GM18505 (cell line): ENCODE measurements at regions not wholly inside any gene's neighbourhood (a gene's known extent, or its start where the extent isn't known, plus 50 kb on each side); places are given as distances from the start of the nearest gene placed in this dataset.
"Not testable (repeated sequence)": the region's sequence is repeated elsewhere in the genome, so short reads cannot be mapped to it uniquely, and the experiment has no call there.

ENCODE experiments used
- ATAC-seq: cut with Tn5 transposase; IDR thresholded peaks from one replicate; pipeline ENCODE4 v1.9.1; 2021; ENCODE audit not compliant: unreplicated experiment
- POLR2A ChIP-seq: IDR thresholded peaks from 4 replicates; pipeline ENCODE4 v1.6.1; 2011; ENCODE audit warnings: borderline replicate concordance; ENCODE audit not compliant: insufficient read depth, insufficient read length; ENCODE audit errors: extremely low read depth

- TF ChIP-seq POLR2A, result no peak
- peak; percentile 42 for ATAC-seq
Measured at GRCh38 chr20:25865715-25866656, 169.3 kb upstream of the ZNF337 start.

GRCh38 chr20:25864963-25865714 is 168.5 kb upstream of the ZNF337 start:
- ATAC-seq, result not testable (repeated sequence)

GRCh38 chr20:25864326-25864962 is 167.8 kb upstream of the ZNF337 start:
- ATAC-seq, result no peak
- TF ChIP-seq POLR2A, result no peak

GRCh38 chr20:25863536-25864325 is 167.1 kb upstream of the ZNF337 start:
- no peak for ATAC-seq
- no peak for TF ChIP-seq POLR2A

- ATAC-seq, result peak; percentile 43
Measured at GRCh38 chr20:25862967-25863530, 166.4 kb upstream of the ZNF337 start.

- TF ChIP-seq POLR2A, result no peak
- ATAC-seq, result no peak
Measured at GRCh38 chr20:25860531-25861150, 164.0 kb upstream of the ZNF337 start.

- TF ChIP-seq POLR2A, result no peak
- peak; percentile 49 for ATAC-seq
Measured at GRCh38 chr20:25859649-25860530, 163.2 kb upstream of the ZNF337 start.

GRCh38 chr20:25858495-25859425 is 162.1 kb upstream of the ZNF337 start:
- no peak for TF ChIP-seq POLR2A
- ATAC-seq, result no peak

- ATAC-seq, result not testable (repeated sequence)
Measured at GRCh38 chr20:25857091-25857788, 160.6 kb upstream of the ZNF337 start.

GRCh38 chr20:25856256-25856884 is 159.7 kb upstream of the ZNF337 start:
- TF ChIP-seq POLR2A, result no peak
- no peak for ATAC-seq

GRCh38 chr20:25855451-25856156 is 159.0 kb upstream of the ZNF337 start:
- not testable (repeated sequence) for ATAC-seq

- not testable (repeated sequence) for ATAC-seq
Measured at GRCh38 chr20:25854666-25855065, 158.0 kb upstream of the ZNF337 start.

- peak; percentile 79 for ATAC-seq
Measured at GRCh38 chr20:25853718-25854388, 157.2 kb upstream of the ZNF337 start.
